Activated naive CD4-positive, alpha-beta T cell treated with anti-CD3 and anti-CD28 coated beads for 36 hours (primary cell): ENCODE measurements at regions not wholly inside any gene's neighbourhood (a gene's known extent, or its start where the extent isn't known, plus 50 kb on each side); places are given as distances from the start of the nearest gene placed in this dataset.
"Not testable (repeated sequence)": the region's sequence is repeated elsewhere in the genome, so short reads cannot be mapped to it uniquely, and the experiment has no call there.

Experiments used
- CTCF ChIA-PET: fragments of 350-600 bp; sonication (Branson Sonifier 250); formaldehyde crosslinking; loops from one replicate; lab custom pipeline; 2021; ENCODE audit warnings: antibody characterized with exemption; lab: Charles Lee
- DNase-seq: peaks from one replicate; pipeline ENCODE4 v3.0.0-alpha.2; 2020
- H3K27ac Mint-ChIP-seq: one replicate; pipeline ENCODE4 v1.8.0; 2021; ENCODE audit warnings: mild to moderate bottlenecking, mixed read lengths
- H3K27me3 Mint-ChIP-seq: one replicate; pipeline ENCODE4 v1.8.0; 2021; ENCODE audit warnings: low read depth, mixed read lengths
- H3K36me3 Mint-ChIP-seq: one replicate; pipeline ENCODE4 v1.8.0; 2021; ENCODE audit warnings: low read depth, mixed read lengths
- H3K4me1 Mint-ChIP-seq: one replicate; pipeline ENCODE4 v1.8.0; 2021; ENCODE audit warnings: low read depth, mixed read lengths
- H3K4me3 Mint-ChIP-seq: one replicate; pipeline ENCODE4 v1.8.0; 2021; ENCODE audit warnings: mild to moderate bottlenecking, moderate library complexity, mixed read lengths
- H3K9me3 Mint-ChIP-seq: one replicate; pipeline ENCODE4 v1.8.0; 2021; ENCODE audit warnings: mixed read lengths
- intact Hi-C: fragments of 100-400 bp; cut with micrococcal nuclease; formaldehyde crosslinking; loops from one replicate; pipeline ENCODE4 v1.15.1; 2023

DNA sequence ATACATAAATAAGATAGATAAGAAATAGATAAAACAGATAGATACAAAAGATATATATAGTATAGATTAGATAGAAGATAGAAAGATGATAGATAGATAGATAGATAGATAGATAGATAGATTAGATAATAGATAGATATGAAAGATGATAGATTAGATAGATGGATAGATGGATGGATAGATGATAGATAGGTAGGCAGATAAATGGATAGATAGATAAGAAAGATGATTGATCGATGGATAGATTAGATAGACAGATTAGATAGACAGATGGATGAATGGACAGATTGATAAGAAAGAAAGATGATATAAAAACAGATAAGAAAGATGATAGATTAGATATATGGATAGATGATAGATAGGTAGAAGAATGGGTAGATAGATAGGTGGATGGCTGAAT is 90.3 kb downstream of the SMIM20 start:
- peaks cover 8% of the 10 kb centered on the region for H3K27me3 Mint-ChIP-seq
- H3K4me3 Mint-ChIP-seq, result no peak overlapping the region
- intact Hi-C loops, result no loop called here
- CTCF ChIA-PET, result interaction anchor here (0.6 to 2.5 kb wide), 4 partner anchors 16 to 454 kb away, joined by 3 to 14 read pairs (median 4); no protein-coding TSS in a partner anchor
- H3K9me3 Mint-ChIP-seq, result peaks cover 5% of the 10 kb centered on the region
- no peak for DNase-seq
- no peaks in the 10 kb centered on the region for H3K4me1 Mint-ChIP-seq
- no peak overlapping the region for H3K27ac Mint-ChIP-seq
- no peaks in the 10 kb centered on the region for H3K36me3 Mint-ChIP-seq

DNA sequence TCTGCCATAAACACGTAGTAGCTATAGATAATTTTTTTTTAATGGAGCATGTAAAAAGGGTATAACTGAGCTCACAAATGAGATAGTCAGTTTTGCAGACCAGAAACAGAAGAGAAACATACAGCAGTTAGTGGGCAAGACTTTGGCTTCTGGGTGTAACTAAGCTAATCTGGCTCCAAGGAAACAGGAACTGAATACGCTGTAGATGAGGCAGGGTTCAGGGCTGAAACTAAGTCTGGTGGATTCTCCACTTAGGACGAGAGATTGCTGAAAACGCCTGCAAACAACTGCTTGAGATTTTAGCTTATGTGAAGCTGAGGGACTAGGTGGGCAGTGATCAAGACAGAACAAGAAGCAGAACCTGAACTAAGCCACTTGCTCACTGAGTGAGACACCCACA is 91.7 kb downstream of the SMIM20 start:
- no peaks in the 10 kb centered on the region for H3K36me3 Mint-ChIP-seq
- H3K9me3 Mint-ChIP-seq, result peaks cover 10% of the 10 kb centered on the region
- no peaks in the 10 kb centered on the region for H3K4me1 Mint-ChIP-seq
- peaks cover 8% of the 10 kb centered on the region for H3K27me3 Mint-ChIP-seq
- intact Hi-C loops, result no loop called here
- no peak overlapping the region for H3K4me3 Mint-ChIP-seq
- CTCF ChIA-PET, result interaction anchor here (1.4 to 2.5 kb wide), 2 partner anchors 18 to 24 kb away, joined by 4 to 14 read pairs; no protein-coding TSS in a partner anchor
- no peak overlapping the region for H3K27ac Mint-ChIP-seq
- DNase-seq, result no peak

DNA sequence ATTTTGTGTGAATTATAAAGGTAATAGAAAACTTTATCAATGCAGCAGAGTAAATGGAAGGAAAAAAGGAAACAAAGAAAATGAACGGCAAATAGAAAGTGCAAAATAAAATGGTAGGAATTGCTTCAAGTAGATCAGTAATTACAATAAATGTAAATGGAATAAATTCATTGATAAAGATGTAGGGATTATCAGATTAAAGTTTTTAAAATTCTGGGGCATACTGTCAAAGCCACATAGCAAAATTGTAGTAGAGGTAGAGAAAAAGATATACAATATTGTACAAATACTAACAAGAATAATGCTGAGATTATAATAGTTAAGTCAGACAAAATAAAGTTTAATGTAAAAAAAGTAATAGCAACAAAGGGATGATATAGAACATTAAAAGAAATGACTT is 94.7 kb downstream of the SMIM20 start:
- CTCF ChIA-PET, result no interaction called here
- no peak for DNase-seq
- Mint-ChIP-seq H3K4me3 (no peak overlapping the region), H3K36me3 (no peaks in the 10 kb centered on the region), H3K9me3 (peaks cover 10% of the 10 kb centered on the region), H3K4me1 (no peaks in the 10 kb centered on the region), H3K27me3 (peaks cover 14% of the 10 kb centered on the region), H3K27ac (no peak overlapping the region)
- intact Hi-C loops, result no loop called here

- Mint-ChIP-seq H3K27me3 (peaks cover 14% of the 10 kb centered on the region), H3K36me3 (no peaks in the 10 kb centered on the region), H3K4me1 (no peaks in the 10 kb centered on the region), H3K9me3 (peaks cover 10% of the 10 kb centered on the region), H3K27ac (no peak overlapping the region), H3K4me3 (no peak overlapping the region)
- CTCF ChIA-PET, result interaction anchor here (1.1 to 1.5 kb wide), 2 partner anchors 9 to 450 kb away, joined by 3 to 4 read pairs; no protein-coding TSS in a partner anchor
- intact Hi-C loops, result no loop called here
- DNase-seq, result no peak
These were observed 95.5 kb downstream of the SMIM20 start for GRCh38 chr4:26009502-26009901.

DNA sequence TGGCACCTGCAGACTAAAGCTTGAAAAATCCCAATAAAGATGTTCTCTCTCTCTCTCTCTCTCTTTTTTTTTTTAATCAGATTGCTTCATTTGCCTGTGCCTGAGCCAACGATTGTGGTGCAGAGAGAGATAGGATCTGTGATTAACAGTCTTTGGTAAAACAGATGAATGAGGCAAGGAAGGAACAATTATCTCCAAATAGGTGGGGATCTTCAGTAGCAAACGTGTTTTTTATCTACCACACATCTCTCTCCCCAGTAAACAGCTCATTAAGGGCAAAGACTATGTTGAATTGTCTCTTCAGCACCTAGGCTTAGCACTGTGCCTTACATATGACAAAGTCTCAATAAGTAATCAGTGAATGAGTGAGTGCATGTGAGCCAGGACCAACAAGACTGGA is 96.3 kb downstream of the SMIM20 start:
- H3K27me3 Mint-ChIP-seq, result peaks cover 21% of the 10 kb centered on the region
- CTCF ChIA-PET, result interaction anchor here (0.7 to 1.5 kb wide), 3 partner anchors 10 to 449 kb away, joined by 3 to 4 read pairs (median 3); no protein-coding TSS in a partner anchor
- no peak for DNase-seq
- intact Hi-C loops, result no loop called here
- no peaks in the 10 kb centered on the region for H3K36me3 Mint-ChIP-seq
- H3K4me3 Mint-ChIP-seq, result no peak overlapping the region
- peaks cover 10% of the 10 kb centered on the region for H3K9me3 Mint-ChIP-seq
- no peaks in the 10 kb centered on the region for H3K4me1 Mint-ChIP-seq
- no peak overlapping the region for H3K27ac Mint-ChIP-seq

GRCh38 chr4:26013629-26014028 is 99.6 kb downstream of the SMIM20 start:
- no peaks in the 10 kb centered on the region for H3K36me3 Mint-ChIP-seq
- no peak overlapping the region for H3K27ac Mint-ChIP-seq
- H3K9me3 Mint-ChIP-seq, result peaks cover 7% of the 10 kb centered on the region
- no peak for DNase-seq
- CTCF ChIA-PET, result interaction anchor here (1.1 kb wide), 1 partner anchor 25 kb away, joined by 5 read pairs; no protein-coding TSS in a partner anchor
- H3K4me1 Mint-ChIP-seq, result no peaks in the 10 kb centered on the region
- peaks cover 20% of the 10 kb centered on the region for H3K27me3 Mint-ChIP-seq
- intact Hi-C loops, result no loop called here
- H3K4me3 Mint-ChIP-seq, result no peak overlapping the region

DNA sequence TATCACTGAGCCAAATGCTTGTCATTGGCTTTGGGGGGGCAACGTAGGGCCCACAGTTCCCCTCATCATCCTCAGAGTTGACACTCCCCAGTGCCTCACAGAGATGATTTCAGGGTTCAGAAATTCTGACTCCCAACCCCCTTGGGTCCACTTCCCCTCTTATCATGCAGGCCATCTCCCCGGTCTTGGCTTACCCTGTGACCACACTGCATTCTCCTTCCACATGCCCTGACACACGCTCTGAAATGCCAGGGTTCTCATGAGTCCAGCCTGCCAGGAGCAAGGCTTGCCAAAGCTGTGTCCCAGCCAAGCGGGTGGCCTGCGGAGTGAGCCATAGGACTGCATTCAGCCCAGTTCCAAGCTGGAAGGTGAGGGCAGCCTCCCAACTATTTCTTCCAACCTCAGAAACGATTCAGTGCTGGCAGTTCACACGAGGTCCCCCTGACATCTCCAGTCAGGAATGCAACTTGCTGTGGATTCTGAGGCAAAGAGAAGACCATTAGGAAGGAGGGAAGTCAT is 101.2 kb downstream of the SMIM20 start:
- intact Hi-C loops, result no loop called here
- Mint-ChIP-seq H3K36me3 (no peaks in the 10 kb centered on the region), H3K4me3 (no peak overlapping the region), H3K27me3 (peaks cover 23% of the 10 kb centered on the region), H3K4me1 (no peaks in the 10 kb centered on the region), H3K27ac (no peak overlapping the region), H3K9me3 (peaks cover 3% of the 10 kb centered on the region)
- CTCF ChIA-PET, result interaction anchor here (0.8 kb wide), 1 partner anchor 27 kb away, joined by 3 read pairs; no protein-coding TSS in a partner anchor
- DNase-seq, result no peak

DNA sequence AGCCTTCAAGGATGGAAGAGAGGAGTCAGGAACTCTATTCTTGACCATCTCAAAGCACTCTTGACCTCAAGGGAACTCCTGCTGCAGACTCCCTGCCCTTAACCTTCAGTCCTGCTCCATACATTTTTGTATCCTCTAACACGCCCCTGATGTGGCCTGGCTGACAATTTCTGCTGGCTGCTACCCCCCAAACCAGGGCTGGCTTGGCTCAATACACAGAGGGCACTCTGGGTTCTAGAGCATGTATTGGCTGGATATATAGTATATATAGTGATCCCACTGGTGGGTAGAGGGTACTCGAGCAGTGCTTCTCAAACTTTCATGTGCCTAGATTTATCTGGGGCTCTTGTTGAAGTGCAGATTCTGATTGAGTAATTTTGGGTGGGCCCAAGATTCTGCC is 101.9 kb downstream of the SMIM20 start:
- no peaks in the 10 kb centered on the region for H3K9me3 Mint-ChIP-seq
- no peaks in the 10 kb centered on the region for H3K4me1 Mint-ChIP-seq
- H3K4me3 Mint-ChIP-seq, result no peak overlapping the region
- intact Hi-C loops, result no loop called here
- CTCF ChIA-PET, result interaction anchor here (1.4 kb wide), 1 partner anchor 14 kb away, joined by 4 read pairs; no protein-coding TSS in a partner anchor
- no peak for DNase-seq
- peaks cover 23% of the 10 kb centered on the region for H3K27me3 Mint-ChIP-seq
- H3K36me3 Mint-ChIP-seq, result no peaks in the 10 kb centered on the region
- no peak overlapping the region for H3K27ac Mint-ChIP-seq

DNA sequence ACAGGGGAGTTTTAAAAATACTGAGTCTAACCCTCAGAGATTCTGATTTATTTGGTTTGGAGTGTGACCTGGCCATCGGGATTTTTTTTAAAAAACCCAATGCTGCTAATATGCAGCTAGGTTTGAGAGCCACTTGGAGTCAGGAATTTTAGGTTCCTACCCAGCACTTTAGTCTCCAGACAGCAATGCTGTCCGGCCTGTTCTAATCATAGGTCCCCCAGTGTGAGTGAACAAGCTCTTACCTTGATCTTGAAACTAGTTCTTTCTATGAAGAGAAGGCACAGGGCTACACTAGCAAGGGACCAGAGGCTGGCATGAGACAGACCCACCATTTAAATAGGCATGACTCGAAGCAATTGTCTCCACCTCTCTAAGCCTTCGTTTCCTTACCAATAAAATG is 103.5 kb downstream of the SMIM20 start:
- DNase-seq, result no peak
- Mint-ChIP-seq H3K9me3 (no peaks in the 10 kb centered on the region), H3K27ac (no peak overlapping the region), H3K4me3 (no peak overlapping the region), H3K4me1 (no peaks in the 10 kb centered on the region), H3K27me3 (peaks cover 23% of the 10 kb centered on the region), H3K36me3 (no peaks in the 10 kb centered on the region)
- CTCF ChIA-PET, result interaction anchor here (1.1 kb wide), 1 partner anchor 37 kb away, joined by 3 read pairs; no protein-coding TSS in a partner anchor
- intact Hi-C loops, result no loop called here

DNA sequence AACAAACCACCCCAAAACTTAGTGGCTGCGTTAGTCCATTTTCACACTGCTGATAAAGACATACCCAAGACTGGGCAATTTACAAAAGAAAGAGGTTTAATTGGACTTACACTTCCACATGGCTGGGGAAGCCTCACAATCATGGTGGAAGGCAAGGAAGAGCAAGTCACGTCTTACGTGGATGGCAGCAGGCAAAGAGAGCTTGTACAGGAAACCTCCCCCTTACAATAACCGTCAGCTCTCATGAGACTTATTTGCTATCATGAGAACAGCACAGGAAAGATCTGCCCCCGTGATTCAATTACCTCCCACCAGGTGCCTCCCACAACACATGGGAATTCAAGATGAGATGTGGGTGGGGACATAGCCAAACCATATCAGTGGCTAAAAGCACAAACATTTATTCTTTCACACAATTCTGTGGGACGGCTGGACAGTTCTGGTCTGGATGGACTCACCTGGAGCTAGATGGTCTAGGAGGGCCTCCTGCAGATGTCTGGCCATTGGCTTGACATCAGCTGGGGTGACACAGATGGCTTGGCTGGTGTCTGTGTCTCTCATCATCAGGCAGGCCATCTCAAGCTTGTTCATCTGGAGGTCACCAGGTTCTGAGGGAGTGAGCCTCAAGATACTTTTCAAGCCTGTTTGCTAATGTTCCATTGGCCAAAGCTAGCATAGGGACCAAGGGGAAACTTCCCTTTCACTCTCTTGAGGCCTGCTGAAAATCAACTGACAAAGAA is 104.1 kb downstream of the SMIM20 start:
- DNase-seq, intact Hi-C loops, H3K36me3 Mint-ChIP-seq, H3K27ac Mint-ChIP-seq, H3K9me3 Mint-ChIP-seq, H3K4me3 Mint-ChIP-seq, H3K4me1 Mint-ChIP-seq: not testable (repeated sequence)
- peaks cover 22% of the 10 kb centered on the region for H3K27me3 Mint-ChIP-seq
- CTCF ChIA-PET, result interaction anchor here (1.1 kb wide), 1 partner anchor 38 kb away, joined by 3 read pairs; no protein-coding TSS in a partner anchor

DNA sequence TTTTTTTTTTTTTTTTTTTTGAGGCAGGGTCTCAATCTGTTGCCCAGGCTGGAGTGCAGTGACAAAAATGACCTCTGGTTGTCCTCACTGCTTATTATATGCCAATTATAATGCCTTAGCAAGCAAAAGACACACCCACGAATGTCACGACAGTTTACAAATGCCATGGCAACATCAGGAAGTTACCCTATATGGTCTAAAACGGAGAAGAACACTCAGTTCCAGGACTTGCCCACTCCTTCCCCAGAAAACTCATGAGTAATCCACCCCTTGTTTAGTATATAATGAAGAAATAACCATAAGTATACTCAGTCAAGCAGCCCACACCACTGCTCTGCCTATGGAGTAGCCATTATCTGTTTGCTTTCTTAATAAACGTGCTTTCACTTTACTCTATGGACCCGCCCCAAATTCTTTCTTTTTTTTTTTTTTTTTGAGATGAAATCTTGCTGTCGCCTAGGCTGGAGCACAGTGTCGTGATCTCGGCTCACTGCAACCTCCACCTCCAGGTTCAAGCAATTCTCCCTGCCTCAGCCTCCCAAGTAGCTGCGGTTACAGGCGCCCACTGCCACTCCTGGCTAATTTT is 106.2 kb downstream of the SMIM20 start:
- peak; percentile 15 for DNase-seq
- Mint-ChIP-seq H3K4me1 (no peaks in the 10 kb centered on the region), H3K36me3 (no peaks in the 10 kb centered on the region), H3K27ac (no peak overlapping the region), H3K4me3 (no peak overlapping the region), H3K9me3 (no peaks in the 10 kb centered on the region), H3K27me3 (peaks cover 17% of the 10 kb centered on the region)
- CTCF ChIA-PET, result interaction anchor here (0.6 kb wide), 1 partner anchor 9 kb away, joined by 3 read pairs; no protein-coding TSS in a partner anchor
- intact Hi-C loops, result no loop called here

DNA sequence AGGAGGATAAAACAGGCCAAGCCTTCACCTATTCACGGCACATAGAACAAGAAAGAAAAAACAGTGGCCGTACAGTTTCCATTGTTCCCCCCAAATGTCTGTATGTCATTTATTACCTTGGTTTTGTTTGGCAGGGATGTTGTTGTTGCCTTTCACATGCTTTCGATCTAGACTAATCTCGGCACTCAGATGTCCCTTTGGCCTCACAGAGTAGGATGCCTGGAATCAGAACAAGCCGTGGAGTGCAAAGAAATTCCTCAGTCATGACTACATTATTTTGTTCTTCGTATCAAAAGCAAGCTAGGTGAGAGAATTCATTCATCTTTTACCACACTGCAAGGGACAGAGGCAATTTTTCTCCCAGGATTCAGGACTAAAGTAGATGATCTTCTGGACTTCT is 106.9 kb downstream of the SMIM20 start:
- Mint-ChIP-seq H3K27ac (no peak overlapping the region), H3K9me3 (no peaks in the 10 kb centered on the region), H3K27me3 (peaks cover 15% of the 10 kb centered on the region), H3K4me3 (no peak overlapping the region), H3K4me1 (no peaks in the 10 kb centered on the region), H3K36me3 (no peaks in the 10 kb centered on the region)
- no peak for DNase-seq
- CTCF ChIA-PET, result interaction anchor here (0.6 kb wide), 2 partner anchors 10 to 36 kb away, joined by 3 to 6 read pairs; no protein-coding TSS in a partner anchor
- intact Hi-C loops, result no loop called here
